Keratinocyte (primary cell): ENCODE measurements at regions not wholly inside any gene's neighbourhood (a gene's known extent, or its start where the extent isn't known, plus 50 kb on each side); places are given as distances from the start of the nearest gene placed in this dataset.

Source experiments
- DNase-seq: peaks from one replicate; pipeline ENCODE4 v3.0.0-alpha.2; 2011; ENCODE audit warnings: low read depth, missing footprints, low spot score
- FAIRE-seq: peaks from 2 replicates; lab custom pipeline; 2011; peaks lifted over from hg19 to GRCh38; lab: Jason Lieb, UNC
- H2AFZ ChIP-seq: 2 replicates; pipeline ENCODE4 v1.6.0; 2012; ENCODE audit warnings: low read length, control low read depth, inconsistent platforms; ENCODE audit not compliant: control insufficient read depth
- H3K27ac ChIP-seq: 2 replicates; pipeline ENCODE4 v1.5.1; 2011; ENCODE audit warnings: low read length; ENCODE audit not compliant: control insufficient read depth, insufficient read depth
- H3K27me3 ChIP-seq: 3 replicates; pipeline ENCODE4 v1.6.0; 2011; ENCODE audit warnings: low read length; ENCODE audit not compliant: control insufficient read depth, insufficient read depth; ENCODE audit errors: extremely low read depth
- H3K36me3 ChIP-seq, 2 experiments: 2 replicates in 1 of 2; 3 replicates in 1 of 2; pipeline ENCODE4 v1.5.1; 2011; ENCODE audit warnings: low read length in 2 of 2, mild to moderate bottlenecking in 1 of 2; ENCODE audit not compliant: control insufficient read depth in 2 of 2, insufficient read depth in 2 of 2; ENCODE audit errors: extremely low read depth in 1 of 2
- H3K4me1 ChIP-seq: 3 replicates; pipeline ENCODE4 v1.5.1; 2011; ENCODE audit warnings: low read length; ENCODE audit not compliant: control insufficient read depth, insufficient read depth; ENCODE audit errors: extremely low read depth
- H3K4me2 ChIP-seq: 3 replicates; pipeline ENCODE4 v1.6.0; 2011; ENCODE audit warnings: low read depth, low read length; ENCODE audit not compliant: control insufficient read depth, insufficient read depth; ENCODE audit errors: extremely low read depth
- H3K4me3 ChIP-seq, 3 experiments: fragments of 200-600 bp in 1 of 3; sonication (generic) in 1 of 3; 2 replicates in 2 of 3; 3 replicates in 1 of 3; pipeline ENCODE4 v1.5.1; 2011 to 2016; ENCODE audit warnings: low read length in 3 of 3, mild to moderate bottlenecking in 3 of 3, control low read depth in 2 of 3, inconsistent platforms in 1 of 3, low read depth in 1 of 3, mixed read lengths in 1 of 3, mixed run types in 1 of 3, moderate library complexity in 1 of 3; ENCODE audit not compliant: control insufficient read depth in 2 of 3, insufficient read depth in 2 of 3; ENCODE audit errors: extremely low read depth in 1 of 3
- H3K79me2 ChIP-seq: 2 replicates; pipeline ENCODE4 v1.6.0; 2012; ENCODE audit warnings: low read length; ENCODE audit not compliant: control insufficient read depth, insufficient read depth
- H3K9ac ChIP-seq: 3 replicates; pipeline ENCODE4 v1.6.0; 2011; ENCODE audit warnings: low read length; ENCODE audit not compliant: control insufficient read depth, insufficient read depth; ENCODE audit errors: extremely low read depth
- H3K9me1 ChIP-seq: 3 replicates; pipeline ENCODE4 v1.6.0; 2011; ENCODE audit warnings: low read length; ENCODE audit not compliant: control insufficient read depth, insufficient read depth; ENCODE audit errors: extremely low read depth
- H3K9me3 ChIP-seq: 2 replicates; pipeline ENCODE4 v1.5.1; 2012; ENCODE audit warnings: low read depth, low read length; ENCODE audit not compliant: control insufficient read depth
- H4K20me1 ChIP-seq: 3 replicates; pipeline ENCODE4 v1.6.0; 2011; ENCODE audit warnings: low read length; ENCODE audit not compliant: control insufficient read depth, insufficient read depth; ENCODE audit errors: extremely low read depth
- EZH2 ChIP-seq: IDR thresholded peaks from one replicate; pipeline ENCODE4 v1.6.1; 2012; ENCODE audit warnings: inconsistent platforms, mild to moderate bottlenecking, low read length, moderate library complexity
- dilution Hi-C: fragments of 300-500 bp; cut with MboI; formaldehyde crosslinking; loops from one replicate; pipeline ENCODE4 v1.7.0; 2020; ENCODE audit warnings: low sequenced_read_pairs; ENCODE audit not compliant: extremely low pct_ligation_motif_present
- TF ChIP-seq, protein P1 (sequence below), 3 experiments: IDR thresholded peaks in 1 of 3; conservative IDR thresholded peaks in 1 of 3; optimal IDR thresholded peaks in 1 of 3; 2 replicates in 2 of 3; 3 replicates in 1 of 3; pipeline versions ENCODE3 to v1.5.1; 2011; ENCODE audit warnings: low read length in 3 of 3, mild to moderate bottlenecking in 3 of 3, moderate library complexity in 2 of 3, control low read depth in 1 of 3, inconsistent platforms in 1 of 3; ENCODE audit not compliant: insufficient read depth in 2 of 3; ENCODE audit errors: extremely low read depth in 1 of 3

DNA sequence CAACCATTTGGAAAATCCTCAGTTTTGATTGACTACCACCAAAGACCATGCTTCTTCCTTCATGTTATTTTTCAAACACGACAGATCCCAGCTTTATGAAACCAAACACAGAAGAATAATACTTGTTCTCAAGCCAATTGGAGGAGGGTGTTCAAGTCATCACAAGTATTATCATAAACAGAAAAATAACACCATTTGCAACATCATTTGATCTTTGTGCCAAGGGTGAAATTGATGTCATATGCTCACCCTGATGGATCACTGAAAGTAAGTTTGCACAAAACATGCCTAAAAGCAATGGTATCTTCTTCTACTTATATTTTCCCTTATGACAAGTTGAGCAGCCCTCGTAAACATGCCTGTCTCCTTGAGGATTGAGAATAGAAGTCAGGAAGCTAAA lies 448.0 kb upstream of the ZEB2 start:
- FAIRE-seq, result no peak
- H3K79me2 ChIP-seq, result no peaks in the 10 kb centered on the region
- H3K27ac ChIP-seq, result no peak overlapping the region

DNA sequence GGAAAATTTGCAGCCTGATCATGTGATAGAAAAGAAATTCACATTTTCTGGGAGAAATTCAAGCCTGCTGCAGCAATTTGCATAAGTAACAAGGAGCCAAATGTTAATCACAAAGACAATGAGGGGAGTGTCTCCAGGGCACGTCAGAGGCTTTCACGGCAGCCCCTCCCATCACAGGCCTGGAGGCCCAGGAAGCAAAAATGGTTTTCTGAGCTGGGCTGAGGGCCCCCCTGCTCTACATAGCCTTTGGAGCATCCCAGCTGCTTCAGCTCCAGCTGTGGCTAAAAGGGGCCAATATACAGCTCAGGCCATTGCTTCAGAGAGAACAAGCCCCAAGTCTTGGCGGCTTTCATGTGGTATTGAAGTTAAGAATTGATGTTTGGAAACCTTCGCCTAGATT lies 445.3 kb upstream of the ZEB2 start:
- no peak overlapping the region for H2AFZ ChIP-seq
- no peaks in the 10 kb centered on the region for H3K27me3 ChIP-seq
- dilution Hi-C loops, result no loop called here
- H3K9ac ChIP-seq, result no peak overlapping the region
- H3K79me2 ChIP-seq, result no peaks in the 10 kb centered on the region
- no peaks in the 10 kb centered on the region for H3K9me1 ChIP-seq
- no peak overlapping the region for H3K4me2 ChIP-seq
- no peak overlapping the region for H3K27ac ChIP-seq
- FAIRE-seq, result no peak
- TF ChIP-seq, protein P1, sequence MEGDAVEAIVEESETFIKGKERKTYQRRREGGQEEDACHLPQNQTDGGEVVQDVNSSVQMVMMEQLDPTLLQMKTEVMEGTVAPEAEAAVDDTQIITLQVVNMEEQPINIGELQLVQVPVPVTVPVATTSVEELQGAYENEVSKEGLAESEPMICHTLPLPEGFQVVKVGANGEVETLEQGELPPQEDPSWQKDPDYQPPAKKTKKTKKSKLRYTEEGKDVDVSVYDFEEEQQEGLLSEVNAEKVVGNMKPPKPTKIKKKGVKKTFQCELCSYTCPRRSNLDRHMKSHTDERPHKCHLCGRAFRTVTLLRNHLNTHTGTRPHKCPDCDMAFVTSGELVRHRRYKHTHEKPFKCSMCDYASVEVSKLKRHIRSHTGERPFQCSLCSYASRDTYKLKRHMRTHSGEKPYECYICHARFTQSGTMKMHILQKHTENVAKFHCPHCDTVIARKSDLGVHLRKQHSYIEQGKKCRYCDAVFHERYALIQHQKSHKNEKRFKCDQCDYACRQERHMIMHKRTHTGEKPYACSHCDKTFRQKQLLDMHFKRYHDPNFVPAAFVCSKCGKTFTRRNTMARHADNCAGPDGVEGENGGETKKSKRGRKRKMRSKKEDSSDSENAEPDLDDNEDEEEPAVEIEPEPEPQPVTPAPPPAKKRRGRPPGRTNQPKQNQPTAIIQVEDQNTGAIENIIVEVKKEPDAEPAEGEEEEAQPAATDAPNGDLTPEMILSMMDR (optimal IDR thresholded peaks at IDR 0.05 in 1 of 3, IDR thresholded peaks at IDR 0.05 in 1 of 3, conservative IDR thresholded peaks at IDR 0.05 in 1 of 3; ENCODE audit: extremely low read depth in 1 of 3, insufficient read depth in 2 of 3, low read length in 3 of 3), result no peak
- no peak for TF ChIP-seq EZH2
- no peak for DNase-seq
- H4K20me1 ChIP-seq, result no peaks in the 10 kb centered on the region
- no peaks in the 10 kb centered on the region for H3K9me3 ChIP-seq
- H3K4me3 ChIP-seq, result no peak overlapping the region
- no peaks in the 10 kb centered on the region for H3K36me3 ChIP-seq
- no peaks in the 10 kb centered on the region for H3K4me1 ChIP-seq

More for the DNA sequence above, 448.0 kb upstream of the ZEB2 start:
- H3K9me1 ChIP-seq, result no peaks in the 10 kb centered on the region
- no peaks in the 10 kb centered on the region for H3K36me3 ChIP-seq
- H3K9me3 ChIP-seq, result no peaks in the 10 kb centered on the region
- no peaks in the 10 kb centered on the region for H4K20me1 ChIP-seq
- TF ChIP-seq, protein P1 (optimal IDR thresholded peaks at IDR 0.05 in 1 of 3, IDR thresholded peaks at IDR 0.05 in 1 of 3, conservative IDR thresholded peaks at IDR 0.05 in 1 of 3; ENCODE audit: extremely low read depth in 1 of 3, insufficient read depth in 2 of 3, low read length in 3 of 3), result no peak
- no peak for TF ChIP-seq EZH2
- no peaks in the 10 kb centered on the region for H3K27me3 ChIP-seq
- H2AFZ ChIP-seq, result no peak overlapping the region
- DNase-seq, result no peak
- no peak overlapping the region for H3K4me3 ChIP-seq
- dilution Hi-C loops, result no loop called here
- H3K4me1 ChIP-seq, result no peaks in the 10 kb centered on the region
- H3K9ac ChIP-seq, result no peak overlapping the region
- no peak overlapping the region for H3K4me2 ChIP-seq
